HG03103 (cell line): ENCODE measurements at regions not wholly inside any gene's neighbourhood (a gene's known extent, or its start where the extent isn't known, plus 50 kb on each side); places are given as distances from the start of the nearest gene placed in this dataset.
"Not testable (repeated sequence)": the region's sequence is repeated elsewhere in the genome, so short reads cannot be mapped to it uniquely, and the experiment has no call there.

ENCODE experiments used
- ATAC-seq: cut with Tn5 transposase; IDR thresholded peaks from one replicate; pipeline ENCODE4 v1.9.1; 2021; ENCODE audit warnings: low read depth; ENCODE audit not compliant: unreplicated experiment

DNA sequence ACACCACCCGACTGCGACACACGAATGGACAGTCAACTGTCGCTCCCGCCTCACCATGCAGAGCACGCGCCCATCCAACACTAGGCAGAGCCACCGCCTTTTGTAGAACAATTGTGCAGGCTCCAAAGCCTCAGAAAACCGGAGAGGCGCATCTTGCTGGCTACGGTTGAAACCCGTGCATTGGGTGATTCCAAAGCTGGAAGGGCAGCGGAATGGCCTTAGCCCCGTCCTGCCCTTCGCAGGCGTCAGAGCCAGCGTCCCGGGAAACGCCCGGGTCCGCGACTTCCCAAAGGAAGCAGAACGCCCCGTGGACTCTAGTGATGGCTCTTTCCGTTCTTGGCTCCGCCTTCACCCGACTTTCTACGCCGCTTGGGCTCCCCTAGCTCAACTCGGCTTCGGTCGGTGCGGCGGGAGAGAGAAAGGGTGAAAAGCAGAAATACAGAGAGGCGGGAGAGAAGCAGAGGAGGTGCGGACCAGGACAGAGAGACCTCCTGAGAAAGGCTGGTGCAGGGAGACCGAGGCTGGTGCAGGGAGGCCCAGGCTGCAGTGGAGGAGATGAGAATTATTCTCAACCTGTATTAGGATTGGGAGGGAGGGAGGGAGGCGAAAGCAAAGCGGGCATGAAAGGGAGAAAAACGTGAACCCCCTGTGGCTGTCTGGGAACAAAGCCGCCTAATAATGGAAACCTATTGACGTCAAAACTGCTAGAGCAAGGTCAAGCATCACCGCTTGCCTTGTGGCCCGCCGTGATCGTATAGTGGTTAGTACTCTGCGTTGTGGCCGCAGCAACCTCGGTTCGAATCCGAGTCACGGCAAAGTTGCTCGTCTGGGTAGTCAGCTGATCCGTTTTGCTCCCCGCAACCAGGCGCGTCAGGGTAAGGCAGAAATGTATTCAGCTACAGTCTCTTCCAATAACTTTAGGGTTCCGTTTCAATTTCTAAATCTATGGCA lies 99.5 kb downstream of the PRKAB2 start:
- no peak for ATAC-seq

- ATAC-seq = no peak
Measured at GRCh38 chr1:147071142-147071541, 101.1 kb downstream of the PRKAB2 start.

DNA sequence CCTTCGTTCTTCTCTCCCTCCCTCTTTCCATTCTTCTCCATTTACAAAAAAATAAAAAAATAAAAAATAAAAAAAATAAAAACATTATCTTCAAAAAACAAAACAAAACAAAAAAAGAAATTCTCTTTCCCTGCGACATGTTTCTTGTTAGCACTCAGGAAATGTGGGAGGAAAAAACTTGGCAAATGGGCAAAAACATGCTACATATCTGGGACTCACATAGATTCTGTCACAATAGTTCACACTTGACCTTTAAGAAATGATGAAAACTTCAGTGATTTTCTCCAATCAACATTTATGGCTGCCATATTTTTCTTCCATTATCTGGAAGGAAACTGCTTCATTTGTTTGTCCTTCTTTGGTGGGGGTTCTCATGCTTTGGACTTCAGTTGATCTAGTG lies 109.3 kb downstream of the PRKAB2 start:
- ATAC-seq = no peak

DNA sequence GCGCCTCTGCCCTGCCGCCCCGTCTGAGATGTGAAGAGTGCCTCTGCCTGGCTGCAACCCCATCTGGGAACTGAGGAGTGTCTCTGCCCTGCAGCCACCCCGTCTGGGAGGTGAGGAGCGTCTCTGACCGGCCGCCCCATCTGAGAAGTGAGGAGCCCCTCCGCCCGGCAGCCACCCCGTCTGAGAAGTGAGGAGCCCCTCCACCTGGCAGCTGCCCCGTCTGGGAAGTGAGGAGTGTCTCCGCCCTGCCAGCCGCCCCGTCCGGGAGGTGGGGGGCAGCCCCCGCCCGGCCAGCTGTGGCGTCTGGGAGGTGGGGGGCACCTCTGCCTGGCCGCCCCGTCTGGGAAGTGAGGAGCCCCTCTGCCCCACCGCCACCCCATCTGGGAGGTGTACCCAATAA lies 110.4 kb downstream of the PRKAB2 start:
- ATAC-seq = not testable (repeated sequence)

DNA sequence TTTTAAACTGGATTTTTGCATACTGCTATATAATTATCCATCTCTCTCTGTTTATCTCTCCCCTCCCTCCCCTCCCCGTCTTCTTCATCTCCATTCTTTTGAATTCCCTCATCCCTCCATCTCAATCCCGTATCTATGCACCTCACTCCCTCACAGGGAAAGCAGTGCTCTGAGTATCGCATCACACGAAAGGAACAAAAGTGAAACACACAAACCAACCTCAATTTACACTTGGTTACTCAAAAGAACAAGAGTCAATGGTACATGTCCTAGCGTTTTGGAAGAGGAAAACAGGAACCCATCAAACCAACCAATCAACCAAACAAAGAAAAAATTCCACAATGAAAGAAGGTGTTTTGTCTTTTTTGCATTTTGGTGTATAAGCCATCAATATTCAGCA lies 115.1 kb downstream of the NBPF12 start:
- ATAC-seq = no peak

- no peak for ATAC-seq
Measured at GRCh38 chr1:147052677-147053076, 114.6 kb downstream of the NBPF12 start.

GRCh38 chr1:147052143-147052542 lies 114.0 kb downstream of the NBPF12 start:
- no peak for ATAC-seq

GRCh38 chr1:147051136-147051535 lies 113.0 kb downstream of the NBPF12 start:
- ATAC-seq = no peak

DNA sequence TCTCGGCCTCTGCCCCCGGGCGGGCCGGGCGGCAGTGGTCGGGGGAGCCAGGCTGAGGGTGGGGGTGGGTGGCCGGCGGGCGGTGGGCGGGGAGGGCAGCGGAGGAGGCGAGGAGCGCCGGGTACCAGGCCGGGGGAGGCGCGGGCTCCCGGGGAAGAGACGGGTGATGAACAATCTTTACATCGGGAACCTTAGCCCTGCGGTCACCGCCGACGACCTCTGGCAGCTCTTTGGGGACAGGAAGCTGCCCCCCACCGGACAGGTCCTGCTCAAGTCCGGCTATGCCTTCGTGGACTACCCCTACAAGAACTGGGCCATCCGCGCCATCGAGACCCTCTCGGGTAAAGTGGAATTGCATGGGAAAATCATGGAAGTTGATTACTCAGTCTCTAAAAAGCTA lies 112.5 kb downstream of the NBPF12 start:
- no peak for ATAC-seq

DNA sequence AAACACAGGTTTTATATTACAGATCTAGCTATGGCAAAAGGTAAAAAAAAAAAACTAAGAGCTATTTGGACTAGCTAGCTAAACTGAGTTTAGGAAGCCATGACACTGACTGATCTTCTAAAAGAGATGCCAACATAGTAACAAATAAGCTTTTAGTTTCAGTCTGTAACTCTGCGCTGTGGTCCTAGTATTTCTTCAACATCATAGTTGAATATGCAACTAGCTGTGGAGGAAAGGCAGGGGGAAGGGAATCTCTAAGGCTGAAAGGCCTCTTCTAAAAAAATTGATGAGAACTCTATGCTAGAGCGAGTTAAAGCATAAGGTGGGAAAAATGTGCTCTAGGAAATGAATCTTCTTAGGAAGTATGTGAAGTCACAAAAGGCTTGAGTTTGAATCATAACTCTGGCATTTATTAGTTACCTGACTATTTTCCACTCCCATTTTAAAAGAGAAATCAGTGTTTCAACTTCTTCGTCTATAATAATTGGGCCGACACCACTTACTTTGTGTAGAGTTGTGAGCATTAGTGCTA lies 108.8 kb downstream of the NBPF12 start:
- ATAC-seq = not testable (repeated sequence)

GRCh38 chr1:147046189-147046862 lies 108.2 kb downstream of the NBPF12 start:
- no peak for ATAC-seq
